ENCODE measurements at regions not wholly inside any gene's neighbourhood (a gene's known extent, or its start where the extent isn't known, plus 50 kb on each side); places are given as distances from the start of the nearest gene placed in this dataset.

DNA sequence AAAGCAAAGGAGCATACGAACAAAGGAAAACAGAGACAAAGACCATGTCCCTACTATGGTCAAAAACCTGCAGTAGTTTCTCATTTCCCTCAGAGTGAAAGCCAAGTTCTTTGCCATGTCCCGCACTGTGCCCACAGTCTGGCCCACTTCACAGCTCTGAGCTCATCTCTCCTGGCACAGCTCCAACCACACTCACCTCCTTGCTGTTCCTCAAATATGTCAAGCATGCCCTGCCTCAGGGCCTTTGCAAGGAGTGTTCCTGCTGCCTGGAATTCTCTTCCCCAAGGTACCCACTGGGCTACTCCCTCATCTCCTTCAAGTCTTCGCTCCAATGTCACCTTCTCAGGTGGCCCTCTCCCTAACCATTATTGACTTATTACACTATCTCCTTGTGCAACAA lies 72.1 kb downstream of the COX18 start:
- TF ChIP-seq, protein P1, sequence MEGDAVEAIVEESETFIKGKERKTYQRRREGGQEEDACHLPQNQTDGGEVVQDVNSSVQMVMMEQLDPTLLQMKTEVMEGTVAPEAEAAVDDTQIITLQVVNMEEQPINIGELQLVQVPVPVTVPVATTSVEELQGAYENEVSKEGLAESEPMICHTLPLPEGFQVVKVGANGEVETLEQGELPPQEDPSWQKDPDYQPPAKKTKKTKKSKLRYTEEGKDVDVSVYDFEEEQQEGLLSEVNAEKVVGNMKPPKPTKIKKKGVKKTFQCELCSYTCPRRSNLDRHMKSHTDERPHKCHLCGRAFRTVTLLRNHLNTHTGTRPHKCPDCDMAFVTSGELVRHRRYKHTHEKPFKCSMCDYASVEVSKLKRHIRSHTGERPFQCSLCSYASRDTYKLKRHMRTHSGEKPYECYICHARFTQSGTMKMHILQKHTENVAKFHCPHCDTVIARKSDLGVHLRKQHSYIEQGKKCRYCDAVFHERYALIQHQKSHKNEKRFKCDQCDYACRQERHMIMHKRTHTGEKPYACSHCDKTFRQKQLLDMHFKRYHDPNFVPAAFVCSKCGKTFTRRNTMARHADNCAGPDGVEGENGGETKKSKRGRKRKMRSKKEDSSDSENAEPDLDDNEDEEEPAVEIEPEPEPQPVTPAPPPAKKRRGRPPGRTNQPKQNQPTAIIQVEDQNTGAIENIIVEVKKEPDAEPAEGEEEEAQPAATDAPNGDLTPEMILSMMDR (IDR thresholded peaks at IDR 0.05): no peak
- TF ChIP-seq POLR2A (IDR thresholded peaks at IDR 0.05): no peak

Data from esophagus squamous epithelium (tissue), 4 donors.